Progenitor cell of endocrine pancreas (in vitro differentiated cells): ENCODE measurements at regions not wholly inside any gene's neighbourhood (a gene's known extent, or its start where the extent isn't known, plus 50 kb on each side); places are given as distances from the start of the nearest gene placed in this dataset.

Experiments used
- DNase-seq: peaks from one replicate; pipeline ENCODE4 v3.0.0; 2021; ENCODE audit warnings: low spot score; ENCODE audit not compliant: unreplicated experiment
- H3K27ac Mint-ChIP-seq: 2 replicates; pipeline ENCODE4 v1.8.0; 2021; ENCODE audit warnings: mild to moderate bottlenecking, moderate library complexity, mixed read lengths
- H3K27me3 Mint-ChIP-seq: 2 replicates; pipeline ENCODE4 v1.8.0; 2021; ENCODE audit warnings: mixed read lengths
- H3K36me3 Mint-ChIP-seq: 2 replicates; pipeline ENCODE4 v1.8.0; 2022; ENCODE audit warnings: mixed read lengths; ENCODE audit not compliant: insufficient read depth
- H3K4me1 Mint-ChIP-seq: 2 replicates; pipeline ENCODE4 v1.8.0; 2021; ENCODE audit warnings: low read depth, mixed read lengths
- H3K4me3 Mint-ChIP-seq: 2 replicates; pipeline ENCODE4 v1.8.0; 2021; ENCODE audit warnings: low read depth, mild to moderate bottlenecking, moderate library complexity, mixed read lengths
- H3K9me3 Mint-ChIP-seq: 2 replicates; pipeline ENCODE4 v1.8.0; 2021; ENCODE audit warnings: low read depth, mixed read lengths
- CTCF ChIP-seq: fragments of 200-600 bp; sonication (generic); IDR thresholded peaks from one replicate; pipeline ENCODE4 v1.5.0; 2021; ENCODE audit warnings: antibody characterized with exemption, mild to moderate bottlenecking; ENCODE audit not compliant: unreplicated experiment

GRCh38 chr6:43969158-43969981 lies 157.9 kb downstream of the MRPL14 start:
- Mint-ChIP-seq H3K27me3 (peaks cover 30% of the 10 kb centered on the region), H3K36me3 (no peaks in the 10 kb centered on the region), H3K27ac (no peak overlapping the region), H3K4me1 (peaks cover 2% of the 10 kb centered on the region), H3K4me3 (no peak overlapping the region), H3K9me3 (no peaks in the 10 kb centered on the region)
- DNase-seq = no peak
- TF ChIP-seq CTCF = no peak

- no peaks in the 10 kb centered on the region for H3K36me3 Mint-ChIP-seq
- H3K4me1 Mint-ChIP-seq = no peaks in the 10 kb centered on the region
- peaks cover 24% of the 10 kb centered on the region for H3K27me3 Mint-ChIP-seq
- no peak overlapping the region for H3K27ac Mint-ChIP-seq
- DNase-seq = no peak
- TF ChIP-seq CTCF = no peak
- no peak overlapping the region for H3K4me3 Mint-ChIP-seq
- no peaks in the 10 kb centered on the region for H3K9me3 Mint-ChIP-seq
These were observed 158.9 kb downstream of the MRPL14 start for GRCh38 chr6:43968110-43968965.

- H3K36me3 Mint-ChIP-seq = no peaks in the 10 kb centered on the region
- no peak overlapping the region for H3K27ac Mint-ChIP-seq
- H3K27me3 Mint-ChIP-seq = peaks cover 21% of the 10 kb centered on the region
- TF ChIP-seq CTCF = no peak
- DNase-seq = no peak
- H3K9me3 Mint-ChIP-seq = no peaks in the 10 kb centered on the region
- H3K4me1 Mint-ChIP-seq = no peaks in the 10 kb centered on the region
- H3K4me3 Mint-ChIP-seq = no peak overlapping the region
These were observed 159.5 kb downstream of the MRPL14 start for GRCh38 chr6:43967719-43968091.

GRCh38 chr6:43966853-43967718 lies 160.2 kb downstream of the MRPL14 start:
- Mint-ChIP-seq H3K27ac (no peak overlapping the region), H3K27me3 (peaks cover 17% of the 10 kb centered on the region), H3K36me3 (no peaks in the 10 kb centered on the region), H3K4me1 (no peaks in the 10 kb centered on the region), H3K4me3 (no peak overlapping the region), H3K9me3 (no peaks in the 10 kb centered on the region)
- DNase-seq = no peak
- no peak for TF ChIP-seq CTCF

GRCh38 chr6:43966374-43966658 lies 160.9 kb downstream of the MRPL14 start:
- no peak overlapping the region for H3K4me3 Mint-ChIP-seq
- H3K4me1 Mint-ChIP-seq = no peaks in the 10 kb centered on the region
- no peak for TF ChIP-seq CTCF

More at GRCh38 chr6:43966374-43966658, 160.9 kb downstream of the MRPL14 start:
- peaks cover 11% of the 10 kb centered on the region for H3K27me3 Mint-ChIP-seq
- no peaks in the 10 kb centered on the region for H3K9me3 Mint-ChIP-seq
- H3K36me3 Mint-ChIP-seq = no peaks in the 10 kb centered on the region
- H3K27ac Mint-ChIP-seq = peak overlapping the region; percentile 44
- no peak for DNase-seq
